GM18873 (cell line): ENCODE measurements at regions not wholly inside any gene's neighbourhood (a gene's known extent, or its start where the extent isn't known, plus 50 kb on each side); places are given as distances from the start of the nearest gene placed in this dataset.

Experiments
- ATAC-seq: cut with Tn5 transposase; IDR thresholded peaks from one replicate; pipeline ENCODE4 v1.9.1; 2021; ENCODE audit warnings: mild to moderate bottlenecking, moderate library complexity, moderate number of reproducible peaks; ENCODE audit not compliant: unreplicated experiment, low FRiP score

DNA sequence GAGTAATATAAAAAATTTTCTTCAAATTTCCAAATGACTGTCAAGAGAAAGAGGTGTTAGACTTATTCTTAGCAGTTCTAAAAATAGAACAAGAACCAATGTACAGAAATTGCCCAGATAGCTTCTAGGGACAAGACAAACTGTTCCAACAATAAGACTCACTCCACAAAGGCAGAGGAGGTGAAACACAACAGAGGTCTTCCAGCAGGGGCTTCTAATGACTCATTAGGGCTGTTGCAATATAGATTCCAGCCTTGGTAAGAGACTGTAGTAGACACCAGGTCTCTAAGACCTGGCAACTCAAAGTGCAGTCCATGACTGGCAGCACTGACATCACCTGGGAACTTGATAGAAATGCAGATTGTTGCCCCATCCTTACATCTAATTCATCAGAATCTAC lies 134.6 kb upstream of the VLDLR start:
- ATAC-seq = no peak

DNA sequence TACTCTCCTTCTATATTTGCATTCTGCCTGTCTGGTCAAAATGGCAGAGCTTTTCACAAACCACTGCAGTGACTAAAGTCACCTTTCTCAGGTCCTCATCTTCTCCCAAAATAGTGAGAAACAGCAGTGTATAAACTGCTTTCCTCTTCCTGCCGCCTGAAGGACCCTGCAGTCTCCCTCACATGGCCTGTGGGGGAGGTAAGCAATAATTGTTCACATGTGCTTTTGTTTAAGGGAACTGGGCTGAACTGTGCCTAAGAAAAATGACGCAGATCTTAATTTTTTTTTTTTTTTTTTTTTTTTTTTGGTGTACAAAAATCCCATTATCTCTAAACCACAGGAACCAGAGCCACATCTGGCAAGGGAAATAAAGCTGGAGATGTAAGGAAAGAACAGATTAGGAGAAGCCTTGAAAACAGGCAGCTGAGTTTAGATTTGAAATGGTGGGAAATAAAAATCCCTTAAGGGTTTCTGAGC lies 131.7 kb upstream of the VLDLR start:
- no peak for ATAC-seq

DNA sequence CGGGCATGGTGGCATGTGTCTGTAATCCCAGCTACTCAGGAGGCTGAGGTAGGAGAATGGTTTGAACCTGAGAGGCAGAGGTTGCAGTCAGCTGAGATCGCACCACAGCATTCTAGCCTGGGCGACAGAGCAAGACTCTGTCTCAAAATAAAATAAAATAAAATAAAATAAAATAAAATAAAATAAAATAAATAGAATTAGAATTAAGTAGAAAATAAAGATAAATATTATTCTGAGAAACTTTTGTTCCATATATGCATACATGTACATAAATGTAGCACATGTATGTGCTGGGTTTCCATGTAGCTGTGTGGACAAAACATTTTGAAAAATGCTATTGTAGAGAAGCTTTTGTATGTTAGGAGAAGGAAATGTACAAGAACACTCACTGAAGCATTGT lies 129.4 kb upstream of the VLDLR start:
- ATAC-seq = no peak

GRCh38 chr9:2493109-2493508 lies 128.5 kb upstream of the VLDLR start:
- ATAC-seq = no peak

- ATAC-seq = no peak
These were observed 128.1 kb upstream of the VLDLR start for GRCh38 chr9:2493529-2493928.

DNA sequence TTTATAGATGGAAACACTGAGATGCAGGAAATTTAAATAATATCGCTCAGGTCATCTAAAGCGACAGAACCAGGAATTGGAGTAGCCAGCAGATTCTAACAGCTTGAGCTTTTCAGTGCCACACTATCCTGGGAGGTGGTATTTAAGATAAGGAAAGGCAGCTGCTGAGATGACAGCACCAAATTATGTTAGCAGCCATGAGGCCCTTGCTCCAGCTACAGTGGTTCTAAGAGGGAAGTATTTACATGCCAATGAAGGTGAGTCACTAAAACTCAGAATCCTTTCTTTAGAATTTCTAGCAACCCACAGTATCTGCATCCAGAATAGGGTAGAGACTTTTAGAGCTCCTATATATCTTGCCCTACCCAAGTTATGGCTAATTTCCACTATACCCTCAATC lies 127.0 kb upstream of the VLDLR start:
- no peak for ATAC-seq

- no peak for ATAC-seq
These were observed 126.2 kb upstream of the VLDLR start for GRCh38 chr9:2495221-2496005.

- no peak for ATAC-seq
These were observed 125.4 kb upstream of the VLDLR start for GRCh38 chr9:2496169-2496568.

DNA sequence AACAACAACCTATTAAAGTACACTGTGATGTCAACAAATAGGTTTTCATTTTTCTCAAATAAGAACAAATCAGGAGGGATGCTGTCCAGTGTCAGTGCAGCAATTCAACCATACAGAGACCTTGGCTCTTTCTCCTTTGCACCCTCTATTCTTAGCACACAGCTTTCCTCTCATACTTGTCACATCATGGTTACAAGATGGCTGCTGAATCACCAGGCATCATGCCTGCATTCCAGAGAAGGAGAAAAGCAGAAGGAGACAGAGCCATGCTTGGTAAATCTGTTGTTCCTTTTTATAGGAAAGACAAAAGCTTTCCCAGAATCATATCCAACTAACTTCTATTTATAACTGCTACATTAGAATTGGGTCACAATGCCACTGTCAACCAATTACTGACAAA lies 124.7 kb upstream of the VLDLR start:
- no peak for ATAC-seq

DNA sequence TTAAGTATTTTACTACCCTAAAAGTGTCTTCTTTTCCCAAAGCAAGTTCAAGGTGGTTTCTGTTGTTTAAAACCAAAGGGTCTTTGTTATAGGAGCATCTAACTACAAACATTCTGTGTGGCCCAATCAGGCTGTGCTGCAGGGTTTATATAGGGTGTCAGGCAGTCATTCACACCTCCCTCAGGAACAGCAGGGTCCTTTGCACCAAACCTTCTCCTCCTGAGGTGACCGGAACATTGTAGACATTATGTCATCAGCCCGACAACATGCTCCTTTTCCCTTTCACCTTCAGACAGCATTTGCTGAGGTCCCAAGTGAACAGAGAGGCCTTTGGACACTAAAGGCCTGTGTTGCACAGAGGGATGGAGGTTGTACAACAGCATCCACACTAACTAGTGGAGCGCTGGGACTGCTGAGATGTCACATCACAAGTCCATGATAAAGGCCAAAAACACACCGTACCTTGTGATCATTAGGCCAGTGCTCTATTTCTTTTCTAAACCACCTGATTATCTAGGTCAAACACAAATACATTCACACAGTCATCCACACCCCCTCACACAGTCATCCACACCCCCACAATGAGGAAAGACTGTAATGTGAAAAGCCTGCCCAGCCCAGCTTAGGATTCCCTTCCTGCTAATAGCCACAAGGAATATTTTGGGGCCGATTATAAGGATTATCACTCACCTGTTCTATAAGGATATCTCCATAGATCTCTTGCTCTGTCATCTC lies 123.8 kb upstream of the VLDLR start:
- ATAC-seq = no peak

DNA sequence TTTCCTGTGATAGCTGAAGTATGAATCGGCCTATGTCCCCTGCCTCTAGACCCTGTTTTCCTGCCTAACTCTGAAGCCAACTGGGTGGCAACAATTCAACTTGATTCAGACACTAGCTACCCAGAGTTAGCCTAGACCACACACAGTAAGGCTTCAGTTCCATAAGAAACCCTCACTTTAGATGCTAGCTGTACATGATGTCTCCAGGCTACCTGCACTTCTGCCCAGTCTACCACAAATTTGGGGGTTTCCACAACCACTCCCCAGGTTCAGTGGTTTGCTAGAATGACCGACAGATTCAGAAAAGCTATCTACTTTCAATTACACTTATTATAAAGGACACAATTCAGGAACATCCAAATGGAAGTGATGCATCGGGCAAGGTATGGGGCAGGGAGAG lies 119.4 kb upstream of the VLDLR start:
- ATAC-seq = no peak

- no peak for ATAC-seq
These were observed 118.8 kb upstream of the VLDLR start for GRCh38 chr9:2502760-2503159.

GRCh38 chr9:2506321-2506720 lies 115.3 kb upstream of the VLDLR start:
- ATAC-seq = no peak

DNA sequence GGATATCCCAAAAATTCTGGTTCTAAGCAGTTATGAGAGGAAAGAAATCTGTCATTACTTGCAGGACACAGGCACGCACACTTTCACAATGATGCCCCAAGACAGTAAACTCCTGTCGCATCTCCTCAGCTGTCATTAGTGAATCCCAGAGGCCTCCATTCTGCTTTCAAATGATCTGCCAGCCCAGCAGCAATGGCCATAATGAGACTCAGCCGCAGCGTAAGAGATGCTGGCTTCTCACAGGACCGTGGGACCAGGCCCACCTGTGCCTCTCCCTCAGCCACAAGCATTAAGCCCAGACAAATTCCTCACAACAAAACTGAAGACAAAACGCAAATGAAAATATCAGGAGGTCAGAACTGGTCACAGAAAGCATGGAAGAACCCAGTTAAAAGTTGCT lies 98.0 kb upstream of the VLDLR start:
- no peak for ATAC-seq

DNA sequence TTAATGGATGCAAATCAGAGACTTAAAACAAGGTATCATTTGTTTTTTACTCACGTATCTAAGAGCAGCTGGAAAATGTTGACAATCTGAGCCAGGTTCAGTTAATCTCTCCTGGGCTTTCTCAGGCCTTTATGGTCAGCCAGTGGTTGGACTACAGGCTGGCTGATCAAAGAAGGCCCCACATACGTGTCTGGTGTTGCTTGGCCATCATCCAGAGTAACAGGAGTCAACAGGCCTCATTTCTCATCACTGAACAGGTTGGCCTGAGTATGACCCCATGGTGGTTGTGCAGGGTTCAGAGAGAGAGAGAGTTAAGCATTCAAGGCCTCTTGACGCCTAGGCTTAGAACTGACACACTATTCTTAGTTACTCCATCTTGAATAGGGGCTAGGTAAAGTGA lies 97.0 kb upstream of the VLDLR start:
- ATAC-seq = no peak

DNA sequence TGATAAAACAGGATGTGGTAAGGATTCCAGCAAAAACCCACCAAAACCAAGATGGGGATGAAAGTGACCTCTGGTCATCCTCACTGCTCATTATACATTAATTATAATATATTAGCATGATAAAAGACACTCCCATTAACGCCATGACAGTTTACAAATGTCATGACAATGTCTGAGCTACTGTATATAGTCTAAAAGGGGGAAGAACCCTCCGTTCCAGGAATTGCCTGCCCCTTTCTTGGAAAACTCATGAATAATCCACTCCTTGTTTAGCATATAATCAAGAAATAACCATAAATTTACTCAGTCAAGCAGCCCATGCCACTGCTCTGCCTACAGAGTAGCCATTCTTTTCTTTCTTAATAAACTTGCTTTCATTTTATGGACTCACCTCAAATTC lies 96.4 kb upstream of the VLDLR start:
- ATAC-seq = no peak

GRCh38 chr9:2526071-2526828 lies 95.3 kb upstream of the VLDLR start:
- no peak for ATAC-seq

- no peak for ATAC-seq
These were observed 90.1 kb upstream of the VLDLR start for GRCh38 chr9:2531481-2531880.

GRCh38 chr9:2536511-2536910 lies 85.1 kb upstream of the VLDLR start:
- ATAC-seq = no peak

GRCh38 chr9:2545881-2546490 lies 75.6 kb upstream of the VLDLR start:
- ATAC-seq = no peak
